ENCODE measurements at regions not wholly inside any gene's neighbourhood (a gene's known extent, or its start where the extent isn't known, plus 50 kb on each side); places are given as distances from the start of the nearest gene placed in this dataset.

- intact Hi-C loops (cut with micrococcal nuclease; ENCODE audit: unreplicated experiment) (no loop called here), in situ Hi-C loops (cut with HindIII; ENCODE audit: low pct_unique_long_range_greater_than_20kb, low sequenced_read_pairs) (no loop called here)
- ATAC-seq, result no peak
- Histone ChIP-seq H3K9me3 (ENCODE audit: control insufficient read depth, insufficient read depth, low read depth, low read length) (peaks cover 5% of the 10 kb centered on the region; the same call in 1 of the 2 replicates), H3K27ac (ENCODE audit: low read length) (no peak overlapping the region), H3K36me3 (ENCODE audit: control insufficient read depth, insufficient read depth, low read length) (no peaks in the 10 kb centered on the region), H3K4me3 (ENCODE audit: low read depth in 2 of 2, low read length in 2 of 2) (no peak overlapping the region), H3K4me1 (ENCODE audit: control insufficient read depth, insufficient read depth, low read length) (no peaks in the 10 kb centered on the region), H3K27me3 (ENCODE audit: control insufficient read depth, insufficient read depth, low read length) (no peaks in the 10 kb centered on the region)
- BruUV-seq (replicated peaks), result no TSS peak
- TF ChIP-seq, protein P1, sequence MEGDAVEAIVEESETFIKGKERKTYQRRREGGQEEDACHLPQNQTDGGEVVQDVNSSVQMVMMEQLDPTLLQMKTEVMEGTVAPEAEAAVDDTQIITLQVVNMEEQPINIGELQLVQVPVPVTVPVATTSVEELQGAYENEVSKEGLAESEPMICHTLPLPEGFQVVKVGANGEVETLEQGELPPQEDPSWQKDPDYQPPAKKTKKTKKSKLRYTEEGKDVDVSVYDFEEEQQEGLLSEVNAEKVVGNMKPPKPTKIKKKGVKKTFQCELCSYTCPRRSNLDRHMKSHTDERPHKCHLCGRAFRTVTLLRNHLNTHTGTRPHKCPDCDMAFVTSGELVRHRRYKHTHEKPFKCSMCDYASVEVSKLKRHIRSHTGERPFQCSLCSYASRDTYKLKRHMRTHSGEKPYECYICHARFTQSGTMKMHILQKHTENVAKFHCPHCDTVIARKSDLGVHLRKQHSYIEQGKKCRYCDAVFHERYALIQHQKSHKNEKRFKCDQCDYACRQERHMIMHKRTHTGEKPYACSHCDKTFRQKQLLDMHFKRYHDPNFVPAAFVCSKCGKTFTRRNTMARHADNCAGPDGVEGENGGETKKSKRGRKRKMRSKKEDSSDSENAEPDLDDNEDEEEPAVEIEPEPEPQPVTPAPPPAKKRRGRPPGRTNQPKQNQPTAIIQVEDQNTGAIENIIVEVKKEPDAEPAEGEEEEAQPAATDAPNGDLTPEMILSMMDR (IDR thresholded peaks at IDR 0.05), result no peak
- TF ChIP-seq POLR2AphosphoS5 (IDR thresholded peaks at IDR 0.05; ENCODE audit: low read depth, low read length) (no peak), SIN3A (IDR thresholded peaks at IDR 0.05; ENCODE audit: borderline replicate concordance, insufficient read depth, low read depth, low read length) (no peak), TCF7L2 (IDR thresholded peaks at IDR 0.05; ENCODE audit: low read depth, low read length) (no peak)
- TF ChIP-seq, protein P2, sequence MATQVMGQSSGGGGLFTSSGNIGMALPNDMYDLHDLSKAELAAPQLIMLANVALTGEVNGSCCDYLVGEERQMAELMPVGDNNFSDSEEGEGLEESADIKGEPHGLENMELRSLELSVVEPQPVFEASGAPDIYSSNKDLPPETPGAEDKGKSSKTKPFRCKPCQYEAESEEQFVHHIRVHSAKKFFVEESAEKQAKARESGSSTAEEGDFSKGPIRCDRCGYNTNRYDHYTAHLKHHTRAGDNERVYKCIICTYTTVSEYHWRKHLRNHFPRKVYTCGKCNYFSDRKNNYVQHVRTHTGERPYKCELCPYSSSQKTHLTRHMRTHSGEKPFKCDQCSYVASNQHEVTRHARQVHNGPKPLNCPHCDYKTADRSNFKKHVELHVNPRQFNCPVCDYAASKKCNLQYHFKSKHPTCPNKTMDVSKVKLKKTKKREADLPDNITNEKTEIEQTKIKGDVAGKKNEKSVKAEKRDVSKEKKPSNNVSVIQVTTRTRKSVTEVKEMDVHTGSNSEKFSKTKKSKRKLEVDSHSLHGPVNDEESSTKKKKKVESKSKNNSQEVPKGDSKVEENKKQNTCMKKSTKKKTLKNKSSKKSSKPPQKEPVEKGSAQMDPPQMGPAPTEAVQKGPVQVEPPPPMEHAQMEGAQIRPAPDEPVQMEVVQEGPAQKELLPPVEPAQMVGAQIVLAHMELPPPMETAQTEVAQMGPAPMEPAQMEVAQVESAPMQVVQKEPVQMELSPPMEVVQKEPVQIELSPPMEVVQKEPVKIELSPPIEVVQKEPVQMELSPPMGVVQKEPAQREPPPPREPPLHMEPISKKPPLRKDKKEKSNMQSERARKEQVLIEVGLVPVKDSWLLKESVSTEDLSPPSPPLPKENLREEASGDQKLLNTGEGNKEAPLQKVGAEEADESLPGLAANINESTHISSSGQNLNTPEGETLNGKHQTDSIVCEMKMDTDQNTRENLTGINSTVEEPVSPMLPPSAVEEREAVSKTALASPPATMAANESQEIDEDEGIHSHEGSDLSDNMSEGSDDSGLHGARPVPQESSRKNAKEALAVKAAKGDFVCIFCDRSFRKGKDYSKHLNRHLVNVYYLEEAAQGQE (IDR thresholded peaks at IDR 0.05; ENCODE audit: insufficient read depth in 1 of 2, low read depth in 2 of 2, low read length in 1 of 2), result no peak
- ChIA-PET CTCF (no interaction called here), POLR2A (no interaction called here)
- no peak for DNase-seq (ENCODE audit: low read depth, low spot score)
Measured at GRCh38 chr5:162916368-162916767, 521.0 kb upstream of the CCNG1 start.

GRCh38 chr5:162929104-162929503 lies 508.3 kb upstream of the CCNG1 start:
- no peak for ATAC-seq
- ChIA-PET POLR2A (no interaction called here), CTCF (no interaction called here)
- Histone ChIP-seq H3K27me3 (ENCODE audit: control insufficient read depth, insufficient read depth, low read length) (no peaks in the 10 kb centered on the region), H3K9me3 (ENCODE audit: control insufficient read depth, insufficient read depth, low read depth, low read length) (no peaks in the 10 kb centered on the region), H3K36me3 (ENCODE audit: control insufficient read depth, insufficient read depth, low read length) (no peaks in the 10 kb centered on the region), H3K27ac (ENCODE audit: low read length) (no peak overlapping the region), H3K4me3 (ENCODE audit: low read depth in 2 of 2, low read length in 2 of 2) (no peak overlapping the region), H3K4me1 (ENCODE audit: control insufficient read depth, insufficient read depth, low read length) (no peaks in the 10 kb centered on the region)
- BruUV-seq (replicated peaks), result no TSS peak
- intact Hi-C loops (cut with micrococcal nuclease; ENCODE audit: unreplicated experiment) (no loop called here), in situ Hi-C loops (cut with HindIII; ENCODE audit: low pct_unique_long_range_greater_than_20kb, low sequenced_read_pairs) (no loop called here)
- TF ChIP-seq TCF7L2 (IDR thresholded peaks at IDR 0.05; ENCODE audit: low read depth, low read length) (no peak), SIN3A (IDR thresholded peaks at IDR 0.05; ENCODE audit: borderline replicate concordance, insufficient read depth, low read depth, low read length) (no peak), POLR2AphosphoS5 (IDR thresholded peaks at IDR 0.05; ENCODE audit: low read depth, low read length) (no peak)
- TF ChIP-seq, protein P1 (IDR thresholded peaks at IDR 0.05), result no peak
- TF ChIP-seq, protein P2 (IDR thresholded peaks at IDR 0.05; ENCODE audit: insufficient read depth in 1 of 2, low read depth in 2 of 2, low read length in 1 of 2), result no peak
- DNase-seq (ENCODE audit: low read depth, low spot score), result no peak

All from Panc1 (cell line).